HL-60/S4 treated with retinoic acid at 250 ng/mL for 4 days and 3 days (cell line): ENCODE measurements at regions not wholly inside any gene's neighbourhood (a gene's known extent, or its start where the extent isn't known, plus 50 kb on each side); places are given as distances from the start of the nearest gene placed in this dataset.

Experiments
- in situ Hi-C: fragments of 300-500 bp; cut with MboI; formaldehyde crosslinking; loops from 2 replicates; pipeline ENCODE4 v1.7.0; 2022; ENCODE audit warnings: low sequenced_read_pairs

GRCh38 chr22:27507935-27508526, 293.5 kb downstream of the MN1 start:
- in situ Hi-C loops, result no loop called here

GRCh38 chr22:27509132-27509920, 292.2 kb downstream of the MN1 start:
- in situ Hi-C loops, result no loop called here

DNA sequence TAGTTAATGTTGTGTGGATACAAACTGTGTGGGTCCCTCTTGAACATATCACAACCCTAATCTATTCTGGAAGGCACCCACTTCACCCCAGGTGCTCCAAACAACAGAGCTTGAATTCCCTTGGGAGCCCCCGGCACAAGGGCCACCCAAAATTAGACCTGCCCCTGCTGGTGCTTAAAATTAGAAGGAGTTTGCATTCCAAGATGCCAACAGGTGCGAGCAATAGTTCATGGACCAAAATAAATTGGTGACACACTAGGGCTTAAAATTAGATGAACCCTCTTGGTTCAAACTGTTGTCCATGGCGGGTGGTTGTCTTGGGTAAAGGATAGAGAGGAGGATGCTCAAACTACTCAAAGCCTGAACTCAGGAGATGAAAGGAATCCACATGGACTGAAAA, 291.5 kb downstream of the MN1 start:
- in situ Hi-C loops, result no loop called here

GRCh38 chr22:27512283-27512761, 289.2 kb downstream of the MN1 start:
- in situ Hi-C loops, result no loop called here

DNA sequence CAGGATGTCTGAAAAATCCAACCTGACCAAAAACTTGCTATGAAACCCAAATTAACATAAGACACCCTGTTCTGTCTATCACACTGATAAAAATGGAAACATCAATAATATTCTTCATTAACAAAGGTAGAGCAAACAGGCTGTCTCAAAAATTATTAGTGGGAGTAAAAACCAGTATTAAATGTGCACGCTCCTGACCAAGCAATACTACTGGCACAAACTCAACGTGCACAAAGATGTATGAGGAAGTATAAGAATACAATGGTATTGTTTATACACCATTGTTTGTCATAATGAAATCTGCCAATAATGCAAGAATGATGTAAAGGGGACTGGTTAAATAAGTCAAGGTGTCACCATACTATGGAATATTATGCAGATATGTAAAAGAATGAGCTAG, 288.5 kb downstream of the MN1 start:
- in situ Hi-C loops, result no loop called here

DNA sequence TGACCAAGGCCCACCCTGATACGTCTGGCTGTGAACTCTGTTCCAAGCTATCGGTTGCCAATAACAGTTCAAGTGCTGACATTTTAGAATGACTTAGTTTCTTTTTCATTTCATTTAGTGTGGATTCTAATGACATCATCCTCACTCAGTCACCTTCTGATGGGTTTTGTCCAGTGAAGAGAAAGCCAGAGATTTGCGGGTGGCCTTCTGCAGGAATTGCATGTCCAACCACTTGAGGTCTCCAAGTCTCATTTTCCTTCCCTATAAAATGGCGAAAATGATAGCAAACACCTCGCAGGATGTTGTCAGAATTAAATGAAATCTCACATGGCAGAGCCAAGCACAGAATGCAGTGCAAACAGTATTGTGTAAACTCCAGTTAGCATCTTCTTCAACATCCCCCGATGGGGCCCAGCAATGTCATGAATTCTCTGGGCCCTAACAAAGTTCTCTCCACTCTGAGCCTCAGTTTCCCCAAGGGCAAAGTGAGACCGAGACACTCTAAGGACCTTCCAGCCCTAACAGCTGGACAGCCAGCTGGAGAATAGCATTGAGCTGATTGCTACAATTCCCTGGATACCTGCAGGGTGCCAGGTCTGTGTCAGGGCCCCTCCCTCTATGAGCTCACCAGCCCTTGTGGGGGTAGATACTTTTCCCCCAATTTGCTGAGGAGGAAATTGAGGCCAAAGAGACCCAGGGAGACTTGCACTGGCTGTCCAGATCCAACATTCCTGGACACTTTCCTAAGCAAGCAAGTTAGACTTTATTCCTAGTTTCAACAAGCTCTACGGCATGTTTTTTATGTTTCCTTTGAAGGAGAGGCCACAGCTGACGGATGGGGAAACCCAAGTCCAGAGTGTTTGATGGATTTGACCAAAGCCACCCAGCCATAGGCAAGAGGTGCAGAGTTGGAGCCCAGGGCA, 286.7 kb downstream of the MN1 start:
- in situ Hi-C loops, result no loop called here

DNA sequence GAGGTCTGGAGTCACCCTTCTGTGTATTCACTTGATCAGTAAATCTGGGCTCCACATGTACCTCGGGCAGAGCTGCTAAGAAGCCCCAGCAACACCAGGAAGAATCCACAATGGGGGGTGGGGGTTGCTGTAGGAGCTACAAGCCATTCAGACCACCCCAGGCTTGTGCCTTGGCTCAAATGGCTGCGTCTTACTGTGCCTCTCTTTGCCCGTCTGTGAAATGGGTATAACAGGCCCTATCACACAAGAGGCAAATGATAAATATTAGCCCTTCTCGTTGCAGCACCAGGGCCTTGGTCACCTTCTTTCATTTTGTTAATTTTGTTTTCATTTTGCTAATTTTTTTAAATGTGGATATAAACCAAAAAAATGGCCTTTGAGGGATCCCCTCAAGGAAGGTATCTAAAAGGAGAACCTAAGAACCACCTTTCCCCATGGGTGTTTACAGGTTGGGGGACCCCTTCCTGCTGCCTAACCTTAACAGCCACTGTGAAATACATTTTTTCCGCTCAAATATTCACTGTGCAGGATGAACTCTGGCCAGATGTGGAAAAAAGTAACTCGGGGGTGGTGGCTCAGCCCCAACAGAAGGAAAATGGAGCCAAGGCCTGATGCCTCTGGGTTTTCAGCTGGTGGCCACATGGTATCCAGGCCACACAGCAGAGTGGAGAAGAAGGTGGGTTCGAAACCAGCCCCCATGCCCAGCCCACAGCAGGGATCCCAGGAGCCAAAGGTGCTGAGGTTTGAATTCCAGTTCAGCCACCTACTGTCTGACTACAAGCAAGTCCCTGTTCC, 284.0 kb downstream of the MN1 start:
- in situ Hi-C loops, result no loop called here

GRCh38 chr22:27518531-27519340, 282.8 kb downstream of the MN1 start:
- in situ Hi-C loops, result no loop called here

- in situ Hi-C loops, result no loop called here
Measured at GRCh38 chr22:27523711-27524110, 277.8 kb downstream of the MN1 start.

DNA sequence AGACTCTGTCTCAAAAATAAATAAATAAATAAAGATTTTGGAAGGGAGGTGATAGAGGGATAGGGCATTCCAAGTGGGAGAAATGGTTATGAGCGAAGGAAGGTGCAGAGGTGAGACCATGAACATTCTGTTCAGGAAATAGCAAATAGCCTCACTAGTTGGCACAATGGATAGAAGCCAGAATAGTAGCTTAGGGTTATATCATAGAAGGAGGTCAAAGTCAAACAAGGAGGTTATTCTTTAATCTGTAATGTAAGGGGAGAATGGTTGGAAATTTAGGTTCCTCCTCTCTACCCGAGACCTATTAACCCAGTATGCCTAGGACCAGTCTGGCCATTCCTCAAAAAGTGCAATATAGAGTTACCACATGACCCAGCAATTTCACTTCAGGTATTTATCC, 275.8 kb downstream of the MN1 start:
- in situ Hi-C loops, result no loop called here

DNA sequence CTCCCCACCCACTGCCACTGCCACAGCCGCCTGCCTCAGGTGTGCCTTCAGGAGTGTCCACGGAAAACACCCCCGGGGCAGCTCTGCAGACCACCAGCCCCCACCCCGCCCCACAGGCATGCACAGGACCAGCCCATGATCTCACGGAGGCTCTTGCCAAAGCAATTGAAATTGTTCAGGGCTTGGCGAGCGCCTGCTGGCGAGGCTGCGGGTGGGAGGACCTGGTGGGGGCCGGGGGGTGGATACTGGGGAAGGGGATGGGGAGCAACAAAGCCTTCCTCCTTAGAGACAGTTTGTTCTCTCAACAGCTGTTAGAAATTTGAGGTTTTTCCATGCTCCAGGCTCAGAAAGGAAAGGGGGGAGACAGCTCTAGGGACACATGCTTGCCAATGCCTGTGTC, 274.7 kb downstream of the MN1 start:
- in situ Hi-C loops, result no loop called here

GRCh38 chr22:27531782-27532530, 269.6 kb downstream of the MN1 start:
- in situ Hi-C loops, result no loop called here

- in situ Hi-C loops, result no loop called here
Measured at GRCh38 chr22:27533105-27533745, 268.3 kb downstream of the MN1 start.

DNA sequence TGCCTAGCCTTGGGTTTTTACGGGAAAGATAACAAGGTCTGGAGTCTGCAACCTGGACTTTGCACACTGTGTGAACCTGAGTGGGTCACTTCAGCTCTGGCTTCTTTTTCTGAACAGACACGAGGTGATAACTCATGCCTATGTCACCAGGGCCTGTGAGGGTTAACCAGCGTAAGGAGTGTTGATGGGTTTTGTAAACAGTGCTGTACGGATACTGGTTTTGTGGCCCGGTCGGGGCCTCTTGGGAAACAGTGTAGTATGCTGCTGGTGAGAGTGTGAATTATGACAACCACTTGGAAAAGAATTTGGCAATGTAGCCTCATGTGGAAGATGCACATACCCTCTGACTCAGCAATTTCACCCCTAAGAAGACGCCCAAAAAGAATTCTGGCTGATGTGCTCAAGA, 266.8 kb downstream of the MN1 start:
- in situ Hi-C loops, result no loop called here

- in situ Hi-C loops, result no loop called here
Measured at GRCh38 chr22:27535452-27535851, 266.1 kb downstream of the MN1 start.

DNA sequence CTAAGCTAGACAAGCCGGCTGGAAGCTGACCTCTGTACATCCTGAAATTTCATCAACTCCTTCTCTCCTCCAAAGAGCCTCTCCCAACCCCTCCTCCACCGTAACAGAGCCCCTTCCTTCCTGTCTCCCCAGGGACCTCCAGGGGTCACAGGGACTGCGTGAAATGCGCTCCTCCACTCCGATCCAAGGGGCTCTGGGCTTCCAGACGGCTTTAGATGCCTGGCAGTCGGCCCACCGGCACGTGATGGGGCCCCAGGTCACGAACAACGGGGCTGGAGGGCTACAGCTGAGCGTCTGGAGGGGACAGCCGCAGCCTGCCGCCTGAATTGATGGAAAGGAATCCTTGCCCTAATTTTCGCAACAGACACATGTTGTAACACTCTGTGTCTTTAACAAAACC, 264.1 kb downstream of the MN1 start:
- in situ Hi-C loops, result no loop called here

GRCh38 chr22:27538666-27539065, 262.9 kb downstream of the MN1 start:
- in situ Hi-C loops, result no loop called here

GRCh38 chr22:27540247-27540646, 261.3 kb downstream of the MN1 start:
- in situ Hi-C loops, result no loop called here
